SK-N-SH (cell line): ENCODE measurements at regions not wholly inside any gene's neighbourhood (a gene's known extent, or its start where the extent isn't known, plus 50 kb on each side); places are given as distances from the start of the nearest gene placed in this dataset.

Experiments used
- CTCF ChIA-PET: fragments of 300-600, 350-600 bp; formaldehyde crosslinking; extraction: SDS; loops from one replicate; lab custom pipeline; 2021; lab: Yijun Ruan, JAX
- POLR2A ChIA-PET: fragments of 350-600 bp; sonication (Branson Sonifier 250); formaldehyde crosslinking; extraction: SDS; loops from one replicate; lab custom pipeline; 2020; ENCODE audit warnings: antibody characterized with exemption, inconsistent platforms; lab: Yijun Ruan, JAX
- DNase-seq: peaks from one replicate; pipeline ENCODE4 v3.0.0; 2012
- H2AFZ ChIP-seq: fragments of 200-600 bp; sonication (generic); 2 replicates; pipeline ENCODE4 v1.8.1; 2016; ENCODE audit warnings: antibody characterized with exemption, mild to moderate bottlenecking, low read depth
- H3F3A ChIP-seq: fragments of 200-600 bp; sonication (generic); replicated peaks from 2 replicates; pipeline ENCODE3; 2016; ENCODE audit warnings: antibody characterized with exemption, mild to moderate bottlenecking; ENCODE audit not compliant: insufficient read depth
- H3K27ac ChIP-seq, 2 experiments: fragments of 200-500 bp in 1 of 2; fragments of 200-600 bp in 1 of 2; sonication (Bioruptor generic) in 1 of 2; sonication (generic), shearing (Covaris generic) in 1 of 2; 2 replicates each; pipeline versions ENCODE4 v1.5.1 to v1.6.1; 2014 to 2016; ENCODE audit warnings: low read depth in 2 of 2, inconsistent platforms in 1 of 2, low read length in 1 of 2, mild to moderate bottlenecking in 1 of 2, mixed read lengths in 1 of 2
- H3K27me3 ChIP-seq: fragments of 200-600 bp; sonication (generic), shearing (Covaris generic); 2 replicates; pipeline ENCODE4 v1.6.1; 2016; ENCODE audit warnings: mixed run types; ENCODE audit not compliant: insufficient read depth
- H3K36me3 ChIP-seq, 2 experiments: fragments of 200-500 bp in 1 of 2; fragments of 200-600 bp in 1 of 2; sonication (Bioruptor generic) in 1 of 2; sonication (generic) in 1 of 2; replicated peaks in 1 of 2; 2 replicates each; pipeline versions ENCODE3 to v1.5.1; 2014 to 2016; ENCODE audit warnings: low read length in 1 of 2, mild to moderate bottlenecking in 1 of 2; ENCODE audit not compliant: insufficient read depth in 2 of 2, control insufficient read depth in 1 of 2
- H3K4me1 ChIP-seq, 2 experiments: fragments of 200-500 bp in 1 of 2; fragments of 200-600 bp in 1 of 2; sonication (Bioruptor generic) in 1 of 2; sonication (generic), shearing (Covaris generic) in 1 of 2; 2 replicates each; pipeline versions ENCODE4 v1.5.1 to v1.6.1; 2014 to 2016; ENCODE audit warnings: low read depth in 1 of 2, low read length in 1 of 2, mixed run types in 1 of 2; ENCODE audit not compliant: insufficient read depth in 2 of 2, control insufficient read depth in 1 of 2
- H3K4me2 ChIP-seq: fragments of 200-600 bp; sonication (generic), shearing (Covaris generic); 2 replicates; pipeline ENCODE4 v1.6.1; 2017; ENCODE audit warnings: mixed run types
- H3K4me3 ChIP-seq, 2 experiments: fragments of 200-500 bp in 1 of 2; fragments of 200-600 bp in 1 of 2; sonication (Bioruptor generic) in 1 of 2; sonication (generic), shearing (Covaris generic) in 1 of 2; 2 replicates each; pipeline versions ENCODE4 v1.5.1 to v1.8.1; 2014 to 2016; ENCODE audit warnings: low read depth in 2 of 2, inconsistent platforms in 1 of 2, low read length in 1 of 2, mild to moderate bottlenecking in 1 of 2, mixed read lengths in 1 of 2, moderate library complexity in 1 of 2
- H3K79me2 ChIP-seq: fragments of 200-600 bp; sonication (generic); 2 replicates; pipeline ENCODE4 v1.8.1; 2017; ENCODE audit warnings: mild to moderate bottlenecking; ENCODE audit not compliant: insufficient read depth
- H3K9ac ChIP-seq: fragments of 200-600 bp; sonication (generic); 2 replicates; pipeline ENCODE4 v1.6.1; 2017; ENCODE audit warnings: mixed run types
- H3K9me2 ChIP-seq: fragments of 200-600 bp; sonication (generic); 2 replicates; pipeline ENCODE4 v1.6.1; 2017; ENCODE audit warnings: mixed run types
- H3K9me3 ChIP-seq: fragments of 200-600 bp; sonication (generic); 2 replicates; pipeline ENCODE4 v1.6.1; 2017; ENCODE audit warnings: mixed run types, mild to moderate bottlenecking, moderate library complexity
- H4K20me1 ChIP-seq: fragments of 200-600 bp; sonication (generic); 2 replicates; pipeline ENCODE4 v1.6.1; 2017; ENCODE audit warnings: mild to moderate bottlenecking, mixed run types; ENCODE audit not compliant: insufficient read depth
- CHD2 ChIP-seq: fragments of 150-350 bp; IDR thresholded peaks from 2 replicates; pipeline ENCODE4 v1.6.1; 2018; ENCODE audit warnings: low read length; ENCODE audit not compliant: partially characterized antibody
- EP300 ChIP-seq, 2 experiments: IDR thresholded peaks; 2 replicates each; pipeline versions ENCODE4 v1.4.0 to v1.6.1; 2012; ENCODE audit warnings: borderline replicate concordance in 1 of 2, low read depth in 1 of 2, low read length in 1 of 2
- FOSL2 ChIP-seq: IDR thresholded peaks from 2 replicates; pipeline ENCODE4 v1.4.0; 2012; ENCODE audit warnings: low read depth, mild to moderate bottlenecking, moderate library complexity, borderline replicate concordance
- FOXJ3 ChIP-seq: sonication (generic); formaldehyde crosslinking; IDR thresholded peaks from 2 replicates; pipeline ENCODE4 v1.5.1; 2020; ENCODE audit warnings: mild to moderate bottlenecking, missing genetic modification reagents
- GABPA ChIP-seq: IDR thresholded peaks from 2 replicates; pipeline ENCODE4 v1.4.0; 2012; ENCODE audit warnings: low read depth, mild to moderate bottlenecking
- GATA2 ChIP-seq: sonication (generic); formaldehyde crosslinking; IDR thresholded peaks from 2 replicates; pipeline ENCODE4 v1.5.0; 2020; ENCODE audit warnings: mild to moderate bottlenecking, missing genetic modification reagents
- JUND ChIP-seq: IDR thresholded peaks from 2 replicates; pipeline ENCODE4 v1.4.0; 2012
- NRF1 ChIP-seq: IDR thresholded peaks from 2 replicates; pipeline ENCODE4 v1.6.1; 2012; ENCODE audit warnings: low read depth, mild to moderate bottlenecking, low read length
- WGBS: methylation state at CpG from one replicate; pipeline ENCODE4 v1.1.6; 2017; ENCODE audit warnings: low lambda C conversion rate; 5-methylcytosine and 5-hydroxymethylcytosine counted together
- TF ChIP-seq, protein P1 (sequence below): IDR thresholded peaks from 2 replicates; pipeline ENCODE4; 2012
- TF ChIP-seq, protein P2 (sequence below): IDR thresholded peaks from 2 replicates; pipeline ENCODE4 v1.4.0; 2012; ENCODE audit warnings: low read depth, borderline replicate concordance
- TF ChIP-seq, protein P3 (sequence below): IDR thresholded peaks from 2 replicates; pipeline ENCODE4 v1.6.1; 2012; ENCODE audit warnings: mild to moderate bottlenecking, low read depth, low read length, moderate library complexity
- TF ChIP-seq, protein P4 (sequence below): IDR thresholded peaks from 2 replicates; pipeline ENCODE4 v1.4.0; 2012; ENCODE audit warnings: low read depth, borderline replicate concordance

GRCh38 chr10:109067031-109067430, 856.3 kb downstream of the XPNPEP1 start (continued):
- TF ChIP-seq CHD2: no peak
- no peak for TF ChIP-seq EP300 (IDR thresholded peaks at IDR 0.05; ENCODE audit: borderline replicate concordance in 1 of 2, low read depth in 1 of 2, low read length in 1 of 2)

GRCh38 chr10:109065821-109066220, 857.5 kb downstream of the XPNPEP1 start:
- H3K9me3 ChIP-seq: no peaks in the 10 kb centered on the region
- H3K36me3 ChIP-seq: no peaks in the 10 kb centered on the region
- ChIA-PET CTCF (interaction anchor here (0.8 to 1.0 kb wide), 2 partner anchors 9 to 269 kb away, joined by 3 read pairs; no protein-coding TSS in a partner anchor), POLR2A (no interaction called here)
- WGBS: 15% methylated on average over 2 of the region's 2 CpGs
- H3K9ac ChIP-seq: no peak overlapping the region
- no peak overlapping the region for H3K4me2 ChIP-seq
- no peaks in the 10 kb centered on the region for H3K9me2 ChIP-seq
- H3F3A ChIP-seq: no peaks in the 10 kb centered on the region
- no peaks in the 10 kb centered on the region for H4K20me1 ChIP-seq
- no peak overlapping the region for H3K27ac ChIP-seq
- TF ChIP-seq GATA2 (no peak), EP300 (IDR thresholded peaks at IDR 0.05; ENCODE audit: borderline replicate concordance in 1 of 2, low read depth in 1 of 2, low read length in 1 of 2) (no peak), NRF1 (no peak), FOXJ3 (CRISPR knock-in tag) (no peak), JUND (no peak), FOSL2 (no peak), GABPA (no peak)
- TF ChIP-seq, protein P1, sequence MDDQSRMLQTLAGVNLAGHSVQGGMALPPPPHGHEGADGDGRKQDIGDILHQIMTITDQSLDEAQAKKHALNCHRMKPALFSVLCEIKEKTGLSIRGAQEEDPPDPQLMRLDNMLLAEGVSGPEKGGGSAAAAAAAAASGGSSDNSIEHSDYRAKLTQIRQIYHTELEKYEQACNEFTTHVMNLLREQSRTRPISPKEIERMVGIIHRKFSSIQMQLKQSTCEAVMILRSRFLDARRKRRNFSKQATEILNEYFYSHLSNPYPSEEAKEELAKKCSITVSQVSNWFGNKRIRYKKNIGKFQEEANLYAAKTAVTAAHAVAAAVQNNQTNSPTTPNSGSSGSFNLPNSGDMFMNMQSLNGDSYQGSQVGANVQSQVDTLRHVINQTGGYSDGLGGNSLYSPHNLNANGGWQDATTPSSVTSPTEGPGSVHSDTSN: no peak
- TF ChIP-seq, protein P2, sequence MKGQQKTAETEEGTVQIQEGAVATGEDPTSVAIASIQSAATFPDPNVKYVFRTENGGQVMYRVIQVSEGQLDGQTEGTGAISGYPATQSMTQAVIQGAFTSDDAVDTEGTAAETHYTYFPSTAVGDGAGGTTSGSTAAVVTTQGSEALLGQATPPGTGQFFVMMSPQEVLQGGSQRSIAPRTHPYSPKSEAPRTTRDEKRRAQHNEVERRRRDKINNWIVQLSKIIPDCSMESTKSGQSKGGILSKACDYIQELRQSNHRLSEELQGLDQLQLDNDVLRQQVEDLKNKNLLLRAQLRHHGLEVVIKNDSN: no peak
- TF ChIP-seq, protein P3, sequence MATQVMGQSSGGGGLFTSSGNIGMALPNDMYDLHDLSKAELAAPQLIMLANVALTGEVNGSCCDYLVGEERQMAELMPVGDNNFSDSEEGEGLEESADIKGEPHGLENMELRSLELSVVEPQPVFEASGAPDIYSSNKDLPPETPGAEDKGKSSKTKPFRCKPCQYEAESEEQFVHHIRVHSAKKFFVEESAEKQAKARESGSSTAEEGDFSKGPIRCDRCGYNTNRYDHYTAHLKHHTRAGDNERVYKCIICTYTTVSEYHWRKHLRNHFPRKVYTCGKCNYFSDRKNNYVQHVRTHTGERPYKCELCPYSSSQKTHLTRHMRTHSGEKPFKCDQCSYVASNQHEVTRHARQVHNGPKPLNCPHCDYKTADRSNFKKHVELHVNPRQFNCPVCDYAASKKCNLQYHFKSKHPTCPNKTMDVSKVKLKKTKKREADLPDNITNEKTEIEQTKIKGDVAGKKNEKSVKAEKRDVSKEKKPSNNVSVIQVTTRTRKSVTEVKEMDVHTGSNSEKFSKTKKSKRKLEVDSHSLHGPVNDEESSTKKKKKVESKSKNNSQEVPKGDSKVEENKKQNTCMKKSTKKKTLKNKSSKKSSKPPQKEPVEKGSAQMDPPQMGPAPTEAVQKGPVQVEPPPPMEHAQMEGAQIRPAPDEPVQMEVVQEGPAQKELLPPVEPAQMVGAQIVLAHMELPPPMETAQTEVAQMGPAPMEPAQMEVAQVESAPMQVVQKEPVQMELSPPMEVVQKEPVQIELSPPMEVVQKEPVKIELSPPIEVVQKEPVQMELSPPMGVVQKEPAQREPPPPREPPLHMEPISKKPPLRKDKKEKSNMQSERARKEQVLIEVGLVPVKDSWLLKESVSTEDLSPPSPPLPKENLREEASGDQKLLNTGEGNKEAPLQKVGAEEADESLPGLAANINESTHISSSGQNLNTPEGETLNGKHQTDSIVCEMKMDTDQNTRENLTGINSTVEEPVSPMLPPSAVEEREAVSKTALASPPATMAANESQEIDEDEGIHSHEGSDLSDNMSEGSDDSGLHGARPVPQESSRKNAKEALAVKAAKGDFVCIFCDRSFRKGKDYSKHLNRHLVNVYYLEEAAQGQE: no peak
- TF ChIP-seq, protein P4, sequence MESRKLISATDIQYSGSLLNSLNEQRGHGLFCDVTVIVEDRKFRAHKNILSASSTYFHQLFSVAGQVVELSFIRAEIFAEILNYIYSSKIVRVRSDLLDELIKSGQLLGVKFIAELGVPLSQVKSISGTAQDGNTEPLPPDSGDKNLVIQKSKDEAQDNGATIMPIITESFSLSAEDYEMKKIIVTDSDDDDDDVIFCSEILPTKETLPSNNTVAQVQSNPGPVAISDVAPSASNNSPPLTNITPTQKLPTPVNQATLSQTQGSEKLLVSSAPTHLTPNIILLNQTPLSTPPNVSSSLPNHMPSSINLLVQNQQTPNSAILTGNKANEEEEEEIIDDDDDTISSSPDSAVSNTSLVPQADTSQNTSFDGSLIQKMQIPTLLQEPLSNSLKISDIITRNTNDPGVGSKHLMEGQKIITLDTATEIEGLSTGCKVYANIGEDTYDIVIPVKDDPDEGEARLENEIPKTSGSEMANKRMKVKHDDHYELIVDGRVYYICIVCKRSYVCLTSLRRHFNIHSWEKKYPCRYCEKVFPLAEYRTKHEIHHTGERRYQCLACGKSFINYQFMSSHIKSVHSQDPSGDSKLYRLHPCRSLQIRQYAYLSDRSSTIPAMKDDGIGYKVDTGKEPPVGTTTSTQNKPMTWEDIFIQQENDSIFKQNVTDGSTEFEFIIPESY: no peak
- no peak for DNase-seq
- H3K4me1 ChIP-seq: no peaks in the 10 kb centered on the region
- no peak overlapping the region for H3K4me3 ChIP-seq
- no peaks in the 10 kb centered on the region for H3K79me2 ChIP-seq
- H2AFZ ChIP-seq: no peak overlapping the region
- no peaks in the 10 kb centered on the region for H3K27me3 ChIP-seq
